HUDEP-2 (cell line): ENCODE measurements at regions not wholly inside any gene's neighbourhood (a gene's known extent, or its start where the extent isn't known, plus 50 kb on each side); places are given as distances from the start of the nearest gene placed in this dataset.
A peak's percentile ranks its signal among the peaks of the same experiment; 100 is the strongest.

ENCODE experiments used
- DNase-seq, 76 experiments: peaks; one replicate each; lab custom pipeline; 2025; ENCODE audit not compliant: unreplicated experiment in 76 of 76; lab: John Stamatoyannopoulos, UW

DNA sequence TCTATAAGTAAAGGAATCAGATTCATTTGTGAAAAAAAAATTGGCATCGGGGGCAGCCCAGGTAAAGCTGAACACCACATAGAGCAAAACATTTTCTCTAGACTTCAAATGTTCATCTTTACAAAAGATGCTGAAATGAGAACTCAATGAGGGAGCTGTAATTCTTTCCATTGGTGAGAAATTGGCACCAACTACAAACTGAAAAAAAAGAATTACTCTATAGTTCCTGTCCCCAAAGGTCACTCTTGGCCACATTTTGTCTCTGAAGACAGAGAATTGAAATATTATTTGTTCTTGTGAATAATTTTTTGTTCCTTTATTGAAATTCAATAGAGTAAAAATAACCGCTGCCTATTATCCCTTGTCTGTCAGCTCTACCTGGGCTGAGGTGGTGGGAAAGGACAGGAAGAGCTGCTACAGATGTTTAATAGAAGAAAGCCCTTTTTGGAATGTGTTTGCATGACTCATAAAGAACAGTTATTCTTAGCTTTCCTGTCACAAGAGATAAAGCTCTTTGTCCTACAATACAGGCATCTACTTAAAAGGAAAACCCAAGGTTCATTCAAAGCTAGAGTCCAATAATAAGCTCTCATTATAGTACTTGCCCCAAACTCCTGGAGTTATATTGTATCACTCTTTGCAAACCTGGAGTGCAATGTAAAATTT lies 380.1 kb upstream of the KITLG start:
- DNase-seq, result no peak

DNA sequence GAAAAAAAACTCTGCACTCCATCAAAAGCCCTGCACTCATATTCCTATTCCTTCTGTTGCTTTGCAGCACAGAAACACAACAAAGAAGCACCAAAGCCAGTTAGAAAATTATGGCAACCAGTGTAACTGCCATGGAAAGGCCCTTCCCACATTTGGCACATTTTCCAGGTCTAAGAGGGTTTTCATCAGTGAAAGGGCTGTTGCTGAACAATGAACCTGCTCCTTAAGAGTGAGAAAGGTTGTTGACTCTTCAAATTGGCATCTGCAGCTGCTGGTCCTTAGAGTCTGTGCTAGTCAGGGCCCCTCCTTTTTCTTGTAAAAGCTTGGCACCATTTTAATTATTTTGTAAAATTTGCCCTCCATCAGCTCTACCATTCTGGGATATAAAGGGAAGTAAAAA lies 378.7 kb upstream of the KITLG start:
- no peak for DNase-seq

DNA sequence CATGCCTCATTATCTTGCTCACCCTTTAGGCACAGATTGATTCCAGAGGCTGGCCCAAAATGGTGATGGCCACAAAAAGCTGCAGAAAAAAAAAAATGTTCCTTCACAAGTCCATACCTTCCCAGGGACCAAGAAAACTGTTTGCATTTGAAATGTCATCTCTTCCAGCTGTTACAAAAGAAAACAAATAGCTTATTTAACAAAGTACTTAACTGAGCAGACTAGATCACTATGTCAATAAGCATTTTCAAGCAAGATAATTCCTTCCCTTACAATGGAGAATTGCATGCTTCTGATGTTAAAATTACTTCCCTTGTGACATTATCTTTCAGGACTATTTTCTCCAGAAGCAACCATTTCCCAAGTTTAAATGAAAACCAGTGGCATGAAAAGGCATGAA lies 377.9 kb upstream of the KITLG start:
- DNase-seq, result no peak

DNA sequence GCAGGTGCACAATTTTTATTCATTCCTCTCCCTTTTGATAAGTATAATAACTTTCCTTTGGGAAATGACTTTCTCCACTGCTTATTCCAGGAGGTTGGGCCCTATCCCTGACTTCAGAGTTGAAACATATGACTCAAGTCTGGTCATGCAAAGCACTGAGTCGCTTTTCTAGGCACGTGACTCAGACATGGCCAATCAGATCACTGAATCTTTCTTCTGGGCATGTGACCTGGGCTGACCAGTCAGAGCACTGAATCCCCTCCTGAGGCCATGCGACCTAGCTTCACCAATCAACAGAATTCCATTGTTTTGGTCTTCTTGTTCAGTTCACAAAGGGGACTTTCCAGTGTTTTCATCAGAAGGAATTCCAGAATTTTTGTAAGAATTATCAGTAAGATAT lies 377.1 kb upstream of the KITLG start:
- peak in 1 of 76 experiments; percentile 1 for DNase-seq

DNA sequence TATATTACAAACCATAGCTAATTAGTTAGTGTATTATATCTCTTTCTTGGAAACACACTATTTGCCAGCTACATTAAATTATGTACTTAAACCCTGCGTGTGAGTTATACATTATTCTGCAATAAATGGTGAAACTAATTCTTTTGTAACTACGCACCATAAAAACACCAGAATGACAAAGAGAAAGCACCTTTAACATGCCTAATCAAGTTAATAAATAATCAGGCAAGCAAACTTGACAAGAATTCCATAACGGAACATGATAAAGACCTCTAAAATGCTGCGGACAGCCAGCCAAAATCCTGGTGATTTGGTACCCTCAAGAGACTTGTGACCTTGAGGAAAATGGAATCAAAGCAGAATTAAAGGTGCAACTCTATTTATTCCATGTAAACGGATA lies 375.3 kb upstream of the KITLG start:
- DNase-seq, result no peak

DNA sequence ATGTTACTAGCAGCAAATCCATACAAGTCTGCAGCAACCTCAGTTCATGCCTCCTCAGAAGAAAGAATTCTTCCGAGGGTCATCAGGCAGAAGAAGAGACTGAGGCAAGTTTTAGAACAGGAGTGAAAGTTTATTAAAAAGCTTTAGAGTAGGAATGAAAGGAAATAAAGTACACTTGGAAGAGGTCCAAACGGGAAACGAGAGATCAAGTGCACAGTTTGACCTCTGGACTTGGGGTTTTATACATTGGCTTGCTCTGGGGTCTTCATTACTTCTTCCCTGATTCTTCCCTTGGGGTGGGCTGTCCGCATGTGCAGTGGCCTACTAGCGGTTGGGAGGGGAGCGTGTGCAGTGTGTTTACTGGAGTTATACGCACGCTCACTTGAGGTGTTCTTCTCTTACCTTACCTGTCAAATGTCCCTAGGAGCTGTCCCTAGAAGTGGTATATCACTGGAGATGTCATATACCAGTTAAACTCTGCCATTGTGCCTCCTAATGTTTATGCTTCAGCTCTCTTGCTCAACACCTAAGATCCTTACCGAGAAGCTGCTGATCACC lies 372.8 kb upstream of the KITLG start:
- DNase-seq, result no peak

DNA sequence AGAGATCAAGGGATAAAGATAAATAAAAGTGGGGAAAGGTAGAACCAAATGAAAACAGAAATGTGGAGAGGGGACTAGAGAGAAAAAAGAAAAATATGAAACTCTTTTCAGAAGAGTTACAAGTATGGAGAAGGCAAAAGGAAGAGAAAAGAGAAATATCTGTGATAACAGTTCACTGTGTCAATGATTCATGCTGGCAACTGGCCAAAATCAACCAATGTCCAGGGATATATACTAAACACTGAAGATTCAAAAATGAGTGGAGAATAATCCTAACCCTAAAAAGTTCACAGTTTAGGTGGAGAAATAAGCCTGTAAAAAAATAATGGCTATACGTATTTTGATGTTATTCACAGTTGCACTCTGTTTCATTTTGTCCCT lies 372.3 kb upstream of the KITLG start:
- no peak for DNase-seq

DNA sequence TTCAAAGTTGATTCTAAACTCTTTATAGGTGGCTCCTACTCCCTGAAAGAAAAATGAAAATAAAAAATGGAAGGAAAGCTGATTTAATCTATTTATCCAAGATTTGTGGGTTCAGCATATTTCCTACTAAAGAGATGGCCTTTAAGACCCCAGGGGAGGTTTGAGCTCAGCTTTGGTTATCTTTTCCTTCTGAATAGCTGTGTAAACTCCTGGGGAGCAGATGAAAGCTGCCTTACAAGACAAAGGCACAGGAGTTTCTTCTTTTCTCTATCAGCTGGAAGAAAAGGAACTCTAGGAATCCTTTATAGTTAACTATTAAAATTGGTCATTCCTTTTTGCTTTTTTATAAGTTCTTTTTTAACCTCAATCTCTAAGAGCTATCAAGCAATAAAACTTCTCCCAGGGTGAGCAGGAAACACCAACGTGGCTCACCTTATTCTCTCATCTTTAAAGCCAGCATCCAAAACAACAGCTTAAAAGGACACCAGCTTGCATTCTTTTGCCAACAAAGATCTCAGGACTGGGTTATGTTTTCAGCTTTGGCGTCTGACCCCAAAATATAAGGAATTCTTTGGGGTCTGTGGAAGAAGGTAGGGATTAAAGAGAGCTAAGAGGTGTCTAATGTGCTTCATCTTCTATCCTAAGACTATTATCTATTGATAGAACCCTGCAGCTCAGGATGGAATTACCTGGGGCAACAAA lies 371.7 kb upstream of the KITLG start:
- DNase-seq, result no peak

DNA sequence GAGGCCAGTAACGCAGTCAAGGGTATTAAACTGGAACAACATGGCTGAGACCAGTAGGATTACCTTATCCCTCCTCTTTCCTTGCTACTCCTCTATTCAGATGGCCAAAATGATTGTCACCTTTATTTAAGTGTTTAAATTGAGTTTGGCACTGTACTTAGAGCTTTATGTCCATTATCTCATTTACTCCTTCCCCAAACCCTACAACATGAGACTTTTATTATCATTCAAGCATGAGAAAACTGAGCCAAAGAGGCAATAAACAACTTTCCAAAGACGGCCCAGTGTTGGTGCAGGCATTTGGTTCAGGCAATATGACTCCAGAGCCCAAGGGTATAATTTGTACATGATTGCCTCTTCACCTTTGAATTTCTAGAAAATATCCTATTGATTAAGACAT lies 370.9 kb upstream of the KITLG start:
- DNase-seq, result no peak

DNA sequence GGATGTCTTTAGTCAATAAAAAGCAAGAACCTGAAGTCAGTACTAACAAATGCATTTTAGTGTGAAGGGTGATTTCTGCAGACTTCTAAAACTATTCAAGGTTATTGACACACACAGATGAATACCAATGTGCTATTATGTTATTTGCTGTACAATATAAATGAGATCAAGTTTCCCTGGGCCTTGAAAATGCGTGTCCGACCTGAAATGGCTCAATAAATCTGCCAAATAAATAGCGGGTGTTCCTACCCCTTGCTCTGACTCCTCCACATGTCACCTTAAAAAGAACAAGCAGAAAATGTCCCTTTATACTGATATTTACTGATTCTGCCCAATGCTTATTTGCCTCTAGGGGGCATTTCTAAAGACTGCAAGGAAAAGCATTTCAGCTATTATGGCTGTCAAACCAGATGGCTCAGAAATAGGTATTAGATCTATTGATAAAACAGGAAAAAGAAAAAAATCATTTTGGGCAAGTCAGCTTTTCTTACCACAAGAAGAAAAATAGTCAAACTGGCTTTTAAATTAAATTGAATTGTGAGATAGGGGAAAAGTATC lies 367.3 kb upstream of the KITLG start:
- no peak for DNase-seq

DNA sequence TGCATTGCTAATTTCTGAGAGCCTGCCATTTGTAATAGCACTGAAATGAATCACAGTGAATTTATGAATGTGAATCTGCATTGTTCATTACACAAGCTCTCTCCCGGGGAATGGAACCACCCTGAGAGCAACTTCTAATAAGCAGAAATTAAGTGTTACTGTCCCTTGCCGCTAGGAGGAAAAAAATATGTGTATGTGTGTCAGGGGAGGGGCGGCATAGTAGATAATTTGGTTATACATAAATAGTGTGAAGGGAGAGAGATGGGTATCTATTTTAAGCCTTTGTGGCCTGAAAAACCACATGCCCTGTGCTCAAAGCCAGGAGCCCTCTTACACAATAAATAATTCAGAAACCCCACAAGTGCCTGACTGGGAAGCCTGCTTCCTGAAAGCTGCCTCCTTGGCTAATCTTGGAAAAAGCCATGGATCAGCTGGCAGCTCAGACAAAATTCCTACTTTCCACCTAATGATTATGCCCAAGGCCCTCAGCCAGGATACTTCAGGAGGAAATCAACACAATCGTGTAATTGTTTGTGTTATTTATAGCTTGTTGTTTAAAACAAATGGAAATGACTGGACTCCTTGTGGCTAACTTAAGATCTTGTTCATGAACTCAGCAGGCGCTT lies 366.2 kb upstream of the KITLG start:
- no peak for DNase-seq

DNA sequence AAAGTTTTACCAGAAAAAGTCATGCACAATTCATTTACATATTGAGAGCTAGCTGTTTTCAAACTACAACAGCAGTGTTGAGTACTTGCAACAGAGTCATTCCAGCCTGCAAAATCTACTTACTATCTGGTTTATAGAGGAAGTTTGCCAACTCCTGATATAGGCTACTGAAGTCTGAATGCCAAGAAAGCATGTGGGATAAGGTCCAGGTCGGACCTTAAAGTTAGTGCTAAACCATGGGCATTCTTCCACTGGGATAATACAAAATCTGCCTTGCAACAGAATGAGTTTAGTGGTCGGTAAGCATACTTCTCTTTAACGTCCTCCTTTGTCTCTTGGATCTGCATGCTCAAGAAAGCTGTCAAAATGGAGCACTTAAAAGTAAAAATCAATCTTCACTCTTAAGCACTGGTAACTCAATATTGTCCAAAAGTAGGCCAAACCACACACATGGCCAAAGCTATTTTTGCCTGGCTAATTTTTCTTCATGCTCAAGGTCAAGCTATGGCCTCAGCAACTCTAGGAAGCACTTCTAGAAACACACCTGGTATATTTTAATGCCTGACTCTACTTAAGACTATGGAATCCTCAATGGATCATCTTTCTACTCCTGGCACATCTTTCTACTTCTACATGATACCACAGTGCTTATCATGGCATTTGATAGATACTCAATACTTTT lies 364.9 kb upstream of the KITLG start:
- DNase-seq, result no peak

DNA sequence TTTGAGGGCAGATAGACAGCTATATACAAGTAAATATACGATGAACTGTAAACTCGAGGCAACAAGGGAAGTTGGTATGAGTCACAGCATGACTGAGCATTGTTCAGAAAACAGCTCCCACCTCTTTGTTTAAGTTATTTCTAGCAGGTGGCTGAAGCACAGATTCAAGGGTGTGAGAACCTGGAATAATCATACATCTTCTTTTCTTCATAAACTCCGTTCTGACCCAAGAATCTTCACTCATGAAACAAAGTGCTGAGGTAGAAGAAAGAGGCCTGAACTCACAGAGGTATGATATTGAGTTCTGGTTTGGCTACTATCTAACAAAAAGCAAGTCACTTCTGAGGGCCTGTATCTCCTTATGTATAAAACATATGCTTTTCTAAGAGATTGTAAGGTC lies 364.1 kb upstream of the KITLG start:
- no peak for DNase-seq

DNA sequence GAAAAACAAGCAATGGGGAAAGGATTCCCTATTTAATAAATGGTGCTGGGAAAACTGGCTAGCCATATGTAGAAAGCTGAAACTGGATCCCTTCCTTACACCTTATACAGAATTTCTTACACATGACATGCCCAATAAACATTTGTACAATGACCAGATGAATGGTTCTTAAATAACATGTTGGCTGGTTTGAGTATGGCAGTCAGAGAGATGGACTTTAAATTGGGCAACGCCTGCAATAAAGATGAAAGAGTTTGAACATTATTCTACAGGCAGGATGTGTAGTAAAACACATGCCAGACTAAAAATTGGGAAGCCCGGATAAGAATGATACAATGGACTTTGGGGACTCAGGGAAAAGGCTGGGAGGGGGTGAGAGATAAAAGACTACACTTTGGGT lies 360.6 kb upstream of the KITLG start:
- DNase-seq, result no peak

DNA sequence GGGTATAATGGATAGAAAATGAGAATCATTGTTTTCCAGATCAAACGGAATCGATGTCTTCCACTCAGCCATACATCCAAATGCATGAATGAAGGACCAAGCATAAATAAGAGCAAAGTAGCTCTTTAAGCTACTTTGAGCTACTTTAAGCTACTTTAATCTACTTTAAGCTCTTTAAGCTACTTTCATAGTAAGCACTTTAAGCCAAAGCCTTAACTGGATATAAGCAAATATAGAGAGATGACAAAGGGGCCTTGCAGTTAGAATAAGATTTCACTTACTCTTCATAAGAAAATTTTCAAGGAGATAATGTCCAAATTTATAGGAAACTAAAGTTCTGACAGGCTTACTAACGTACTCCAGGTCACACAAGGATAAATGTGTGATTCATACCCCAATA lies 355.6 kb upstream of the KITLG start:
- DNase-seq, result no peak

DNA sequence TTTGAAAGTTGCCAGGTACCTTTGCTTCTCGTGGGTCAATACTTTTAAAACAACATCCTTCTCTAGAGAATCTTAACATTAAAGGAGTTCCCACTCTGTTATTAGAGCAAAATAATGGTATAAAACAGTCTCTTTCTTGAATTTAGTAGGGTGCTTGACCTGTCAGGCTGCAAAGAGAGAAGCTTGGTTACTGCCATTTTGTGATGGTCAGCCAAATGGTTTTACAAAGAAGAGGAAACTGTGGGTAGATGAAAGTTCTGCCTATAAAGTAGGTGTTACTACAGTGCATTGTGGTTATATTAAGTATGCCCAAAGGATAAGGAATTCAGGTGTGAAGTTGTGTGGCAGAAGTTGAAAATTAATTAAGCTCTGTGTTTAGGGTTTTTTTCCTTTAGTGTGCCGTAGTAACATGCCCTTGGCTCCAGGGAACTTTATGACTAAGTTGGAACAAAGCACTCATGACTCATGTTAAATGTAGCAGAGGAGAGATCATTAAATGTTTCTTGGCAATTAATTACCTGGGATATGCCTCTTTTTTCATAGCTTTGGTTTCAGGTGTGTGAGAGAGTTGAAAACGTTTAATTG lies 354.0 kb upstream of the KITLG start:
- DNase-seq, result no peak

DNA sequence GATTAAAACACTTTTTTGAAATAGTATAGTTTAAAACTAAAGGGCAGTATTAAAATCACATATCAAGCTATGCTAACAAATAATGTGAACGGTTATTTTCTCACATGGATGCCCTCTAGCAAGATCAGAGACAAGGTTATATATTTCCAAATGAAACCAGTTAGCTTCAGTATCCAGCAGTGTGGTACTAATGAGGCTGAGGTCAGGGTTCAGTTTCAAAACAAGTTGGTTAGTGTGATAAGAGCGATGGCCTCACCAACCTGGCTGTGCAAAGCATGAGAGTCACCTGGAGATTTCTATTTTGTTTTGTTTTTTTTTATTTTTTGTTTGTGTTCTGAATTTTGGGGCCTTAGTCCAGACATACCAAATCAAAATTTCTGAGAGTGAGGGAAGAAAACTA lies 352.2 kb upstream of the KITLG start:
- DNase-seq, result no peak

DNA sequence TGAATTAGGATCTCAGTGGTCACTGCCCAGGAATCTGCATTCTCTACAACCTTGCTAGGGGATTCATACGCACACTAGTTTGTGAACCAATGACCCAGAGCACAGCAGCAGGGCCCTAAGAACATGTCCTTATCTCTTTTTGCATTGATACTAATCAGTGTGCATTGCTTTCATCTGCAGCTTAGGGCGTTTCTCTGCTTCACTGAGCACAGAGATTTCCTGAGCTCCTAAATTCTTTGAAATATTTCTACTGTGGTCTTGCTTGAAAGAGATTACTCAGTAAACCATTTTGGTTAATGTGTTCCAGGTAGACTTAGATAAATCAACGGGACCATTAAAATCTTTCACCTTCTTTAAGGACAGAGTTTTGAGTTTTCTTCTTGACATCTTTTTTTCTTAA lies 351.3 kb upstream of the KITLG start:
- DNase-seq, result no peak

DNA sequence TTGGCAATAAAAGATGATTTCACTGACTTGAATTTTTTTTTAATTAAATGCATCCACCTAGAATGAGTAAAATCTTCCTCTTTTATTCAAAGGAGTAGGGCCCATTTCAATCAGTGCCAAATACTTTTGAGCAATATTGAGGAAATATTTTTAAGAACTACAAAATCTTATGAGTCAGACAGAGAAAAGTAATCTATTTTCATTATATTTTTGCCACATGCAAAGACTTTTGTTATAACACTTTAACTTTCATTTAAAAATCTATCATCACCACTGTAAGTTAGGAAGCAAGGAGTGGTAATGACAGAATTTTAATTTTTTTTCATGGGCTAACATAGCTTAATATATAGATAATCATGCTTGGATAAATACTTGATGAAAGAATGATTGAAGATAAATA lies 345.2 kb upstream of the KITLG start:
- DNase-seq, result no peak

DNA sequence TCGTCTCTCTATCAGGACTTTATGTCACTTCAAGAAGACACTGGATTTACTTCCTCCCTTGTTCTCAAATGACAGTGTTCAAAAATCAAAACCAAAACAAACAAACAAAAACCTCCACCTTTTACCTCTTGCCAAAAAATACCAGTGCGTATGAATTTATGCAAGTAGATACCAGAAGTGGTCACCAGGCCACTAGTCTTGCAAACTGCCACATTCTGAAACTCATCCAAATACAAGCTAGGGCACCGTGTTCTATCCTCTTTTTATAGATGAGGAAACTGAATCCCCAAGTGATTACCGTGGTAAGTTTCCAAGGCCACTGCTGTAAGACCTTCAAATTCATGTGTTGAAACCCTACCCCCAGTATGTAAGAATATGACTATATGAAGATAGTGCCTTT lies 343.9 kb upstream of the KITLG start:
- DNase-seq, result no peak

DNA sequence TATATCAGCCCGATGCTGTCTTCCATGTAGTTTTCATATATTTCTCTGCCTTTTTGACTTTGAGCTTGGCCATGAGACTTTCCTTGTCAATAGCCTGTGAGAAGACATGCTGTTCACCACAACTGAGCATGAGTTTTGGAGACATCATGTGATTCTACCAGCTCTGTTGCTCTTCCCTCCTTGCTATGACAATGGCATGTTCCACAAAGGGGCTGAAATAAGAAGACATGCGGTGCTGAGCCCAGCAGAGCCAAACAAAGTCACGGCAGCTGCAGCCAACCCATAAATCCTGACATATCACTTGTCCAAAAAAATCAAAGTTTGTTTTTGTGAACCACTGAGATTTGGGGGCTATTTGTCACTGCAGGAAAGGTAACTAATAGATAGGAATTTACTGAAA lies 343.4 kb upstream of the KITLG start:
- DNase-seq, result no peak
